ENCODE measurements at regions not wholly inside any gene's neighbourhood (a gene's known extent, or its start where the extent isn't known, plus 50 kb on each side); places are given as distances from the start of the nearest gene placed in this dataset.
A peak's percentile ranks its signal among the peaks of the same experiment; 100 is the strongest.

- H3K27me3 ChIP-seq = no peaks in the 10 kb centered on the region
- H3K4me3 Mint-ChIP-seq = no peak overlapping the region
- no peaks in the 10 kb centered on the region for H3K36me3 Mint-ChIP-seq
- H3K4me2 ChIP-seq = no peak overlapping the region
- H3K27me3 Mint-ChIP-seq (ENCODE audit: insufficient read depth, low read depth) = peaks cover 2% of the 10 kb centered on the region
- no peaks in the 10 kb centered on the region for H3K79me2 ChIP-seq (ENCODE audit: low read depth)
- H3K27ac Mint-ChIP-seq = no peak overlapping the region
- no peak overlapping the region for H3K4me3 ChIP-seq
- no peaks in the 10 kb centered on the region for H3F3A ChIP-seq (ENCODE audit: low read depth)
- peaks cover 14% of the 10 kb centered on the region for H3K4me1 Mint-ChIP-seq
- no peak overlapping the region for H2AFZ ChIP-seq (replicated peaks)
- H3K9ac ChIP-seq = no peak overlapping the region
- H3K4me1 ChIP-seq = peaks cover 9% of the 10 kb centered on the region
- no peak overlapping the region for H3K27ac ChIP-seq
- no peaks in the 10 kb centered on the region for H3K9me3 ChIP-seq (ENCODE audit: low read depth)
- no peaks in the 10 kb centered on the region for H3K9me3 Mint-ChIP-seq
- no peaks in the 10 kb centered on the region for H4K20me1 ChIP-seq (ENCODE audit: low read depth)
- no peak for DNase-seq (ENCODE audit: low spot score)
- TF ChIP-seq CTCF (IDR thresholded peaks at IDR 0.05) (no peak), EZH2phosphoT487 (IDR thresholded peaks at IDR 0.05) (no peak), EZH2 (IDR thresholded peaks at IDR 0.05) (no peak)
- H3K36me3 ChIP-seq = no peaks in the 10 kb centered on the region
Observed at GRCh38 chr17:15087946-15088345, 177.2 kb downstream of the PMP22 start.

GRCh38 chr17:15086776-15087295 lies 178.3 kb downstream of the PMP22 start:
- H3K27me3 Mint-ChIP-seq (ENCODE audit: insufficient read depth, low read depth) = peaks cover 2% of the 10 kb centered on the region
- DNase-seq (ENCODE audit: low spot score) = no peak

GRCh38 chr17:15085890-15086677 lies 179.0 kb downstream of the PMP22 start:
- H3K4me3 ChIP-seq = no peak overlapping the region
- no peaks in the 10 kb centered on the region for H3K36me3 ChIP-seq
- no peak overlapping the region for H3K27ac Mint-ChIP-seq
- H3K27me3 Mint-ChIP-seq (ENCODE audit: insufficient read depth, low read depth) = peaks cover 2% of the 10 kb centered on the region
- no peaks in the 10 kb centered on the region for H3K27me3 ChIP-seq
- H3K9me3 Mint-ChIP-seq = no peaks in the 10 kb centered on the region
- H3K27ac ChIP-seq = no peak overlapping the region
- peaks cover 3% of the 10 kb centered on the region for H3K4me1 ChIP-seq
- peaks cover 15% of the 10 kb centered on the region for H3K4me1 Mint-ChIP-seq
- peak overlapping the region; percentile 77 for H2AFZ ChIP-seq (replicated peaks)
- no peak for DNase-seq (ENCODE audit: low spot score)
- no peak for TF ChIP-seq EZH2 (IDR thresholded peaks at IDR 0.05)
- H3K79me2 ChIP-seq (ENCODE audit: low read depth) = no peaks in the 10 kb centered on the region
- no peaks in the 10 kb centered on the region for H3F3A ChIP-seq (ENCODE audit: low read depth)
- no peaks in the 10 kb centered on the region for H4K20me1 ChIP-seq (ENCODE audit: low read depth)
- H3K36me3 Mint-ChIP-seq = no peaks in the 10 kb centered on the region
- H3K9ac ChIP-seq = no peak overlapping the region
- H3K4me2 ChIP-seq = no peak overlapping the region
- H3K9me3 ChIP-seq (ENCODE audit: low read depth) = no peaks in the 10 kb centered on the region
- H3K4me3 Mint-ChIP-seq = no peak overlapping the region

More at GRCh38 chr17:15086776-15087295, 178.3 kb downstream of the PMP22 start:
- H3K4me1 ChIP-seq = peaks cover 9% of the 10 kb centered on the region
- H3K4me1 Mint-ChIP-seq = peaks cover 15% of the 10 kb centered on the region
- no peak overlapping the region for H3K4me3 Mint-ChIP-seq
- no peak overlapping the region for H3K4me2 ChIP-seq
- no peaks in the 10 kb centered on the region for H3K36me3 Mint-ChIP-seq
- no peaks in the 10 kb centered on the region for H3K9me3 Mint-ChIP-seq
- no peak overlapping the region for H3K27ac Mint-ChIP-seq
- TF ChIP-seq EZH2phosphoT487 (IDR thresholded peaks at IDR 0.05) = no peak
- TF ChIP-seq EZH2 (IDR thresholded peaks at IDR 0.05) = no peak
- TF ChIP-seq CTCF (IDR thresholded peaks at IDR 0.05) = no peak
- H3K9me3 ChIP-seq (ENCODE audit: low read depth) = no peaks in the 10 kb centered on the region
- no peaks in the 10 kb centered on the region for H4K20me1 ChIP-seq (ENCODE audit: low read depth)
- H3K79me2 ChIP-seq (ENCODE audit: low read depth) = no peaks in the 10 kb centered on the region
- H3K9ac ChIP-seq = no peak overlapping the region
- H2AFZ ChIP-seq (replicated peaks) = peak overlapping the region; percentile 77
- H3K4me3 ChIP-seq = no peak overlapping the region
- H3K27ac ChIP-seq = no peak overlapping the region
- H3K27me3 ChIP-seq = no peaks in the 10 kb centered on the region
- no peaks in the 10 kb centered on the region for H3K36me3 ChIP-seq
- no peaks in the 10 kb centered on the region for H3F3A ChIP-seq (ENCODE audit: low read depth)

- no peak for TF ChIP-seq EZH2phosphoT487 (IDR thresholded peaks at IDR 0.05)
- TF ChIP-seq EZH2 (IDR thresholded peaks at IDR 0.05) = no peak
- no peak for TF ChIP-seq CTCF (IDR thresholded peaks at IDR 0.05)
- Mint-ChIP-seq H3K27ac (peak overlapping the region; percentile 29), H3K36me3 (no peaks in the 10 kb centered on the region), H3K4me1 (peaks cover 15% of the 10 kb centered on the region), H3K27me3 (ENCODE audit: insufficient read depth, low read depth) (peaks cover 2% of the 10 kb centered on the region), H3K4me3 (no peak overlapping the region), H3K9me3 (no peaks in the 10 kb centered on the region)
- Histone ChIP-seq H3K9me3 (ENCODE audit: low read depth) (no peaks in the 10 kb centered on the region), H3K4me3 (no peak overlapping the region), H3F3A (ENCODE audit: low read depth) (no peaks in the 10 kb centered on the region), H3K4me2 (no peak overlapping the region), H3K79me2 (ENCODE audit: low read depth) (no peaks in the 10 kb centered on the region), H3K4me1 (peaks cover 5% of the 10 kb centered on the region), H3K27me3 (no peaks in the 10 kb centered on the region), H3K27ac (no peak overlapping the region), H4K20me1 (ENCODE audit: low read depth) (no peaks in the 10 kb centered on the region), H3K9ac (no peak overlapping the region), H3K36me3 (no peaks in the 10 kb centered on the region), H2AFZ (replicated peaks) (peak overlapping the region; percentile 66)
- peak; percentile 18 for DNase-seq (ENCODE audit: low spot score)
Observed at GRCh38 chr17:15083225-15083624, 181.9 kb downstream of the PMP22 start.
